IPS-NIHi7 (cell line): ENCODE measurements at regions not wholly inside any gene's neighbourhood (a gene's known extent, or its start where the extent isn't known, plus 50 kb on each side); places are given as distances from the start of the nearest gene placed in this dataset.

Experiments
- DNase-seq: peaks from one replicate; pipeline ENCODE4 v3.0.0; 2012; ENCODE audit warnings: mixed read lengths; ENCODE audit errors: extremely low spot score

- DNase-seq: no peak
These were observed 151.2 kb downstream of the FGF9 start for GRCh38 chr13:21822029-21822428.

GRCh38 chr13:21823416-21823815 is 152.5 kb downstream of the FGF9 start:
- DNase-seq: no peak

GRCh38 chr13:21823949-21824348 is 153.1 kb downstream of the FGF9 start:
- DNase-seq: no peak

- DNase-seq: no peak
These were observed 154.3 kb downstream of the FGF9 start for GRCh38 chr13:21825186-21825585.

GRCh38 chr13:21825801-21826200 is 154.9 kb downstream of the FGF9 start:
- DNase-seq: no peak

- DNase-seq: no peak
These were observed 155.5 kb downstream of the FGF9 start for GRCh38 chr13:21826214-21827015.

GRCh38 chr13:21831654-21832324 is 160.9 kb downstream of the FGF9 start:
- DNase-seq: no peak

- DNase-seq: no peak
These were observed 163.0 kb downstream of the FGF9 start for GRCh38 chr13:21833921-21834320.

GRCh38 chr13:21834521-21834920 is 163.6 kb downstream of the FGF9 start:
- no peak for DNase-seq

- DNase-seq: no peak
These were observed 166.4 kb downstream of the FGF9 start for GRCh38 chr13:21837288-21837687.

GRCh38 chr13:21837841-21838551 is 167.1 kb downstream of the FGF9 start:
- DNase-seq: no peak

- peak; percentile 35 for DNase-seq
These were observed 175.7 kb downstream of the FGF9 start for GRCh38 chr13:21846605-21847004.

GRCh38 chr13:21849323-21849722 is 178.4 kb downstream of the FGF9 start:
- peak; percentile 61 for DNase-seq

GRCh38 chr13:21850013-21851006 is 179.4 kb downstream of the FGF9 start:
- no peak for DNase-seq

- DNase-seq: no peak
These were observed 181.2 kb downstream of the FGF9 start for GRCh38 chr13:21852043-21852442.

- no peak for DNase-seq
These were observed 182.9 kb downstream of the FGF9 start for GRCh38 chr13:21853779-21854178.

GRCh38 chr13:21868823-21869222 is 197.9 kb downstream of the FGF9 start:
- no peak for DNase-seq

- DNase-seq: no peak
These were observed 200.5 kb downstream of the FGF9 start for GRCh38 chr13:21871382-21871781.

GRCh38 chr13:21871919-21872318 is 201.0 kb downstream of the FGF9 start:
- no peak for DNase-seq

- no peak for DNase-seq
These were observed 201.9 kb downstream of the FGF9 start for GRCh38 chr13:21872795-21873194.

GRCh38 chr13:21875116-21875515 is 204.2 kb downstream of the FGF9 start:
- no peak for DNase-seq
